HCT116 (cell line): ENCODE measurements at regions not wholly inside any gene's neighbourhood (a gene's known extent, or its start where the extent isn't known, plus 50 kb on each side); places are given as distances from the start of the nearest gene placed in this dataset.

Source experiments
- ATAC-seq: fragments of 200-7000 bp; cut with Tn5 transposase; 2 replicates; pipeline ENCODE4 v1.9.1; 2020; ENCODE audit warnings: mild to moderate bottlenecking, moderate library complexity
- BruUV-seq: library from RNA; stranded (reverse); fragments of 400-500 nt; replicated peaks from 2 replicates; lab custom pipeline; 2021; lab: Mats Ljungman, UMichigan
- CTCF ChIA-PET: fragments of 300-600 bp; sonication (Branson Sonifier 250); formaldehyde crosslinking; loops from one replicate; lab custom pipeline; 2021; ENCODE audit warnings: antibody characterized with exemption; lab: Charles Lee
- POLR2A ChIA-PET: fragments of 300-600, 350-600 bp; sonication (Branson Sonifier 250); formaldehyde crosslinking; loops from one replicate; lab custom pipeline; 2021; ENCODE audit warnings: antibody characterized with exemption; lab: Charles Lee
- RAD21 ChIA-PET, 2 experiments: fragments of 300-600 bp; sonication (Branson Sonifier 250); formaldehyde crosslinking; loops; one replicate each; lab custom pipeline; 2023; ENCODE audit warnings: low total read pairs in 2 of 2; ENCODE audit not compliant: uncharacterized antibody in 2 of 2, unreplicated experiment in 2 of 2, low non-redundant PET in 1 of 2; lab: Charles Lee
- DNase-seq: peaks from one replicate; pipeline ENCODE4 v3.0.0-alpha.2; 2010; ENCODE audit warnings: low read depth, low spot score
- H2AFZ ChIP-seq: fragments of 200-600 bp; shearing (Covaris generic), sonication (generic); 2 replicates; pipeline ENCODE4 v1.6.1; 2017; ENCODE audit warnings: low read depth, mixed run types, mixed read lengths, antibody characterized with exemption, low read length; ENCODE audit not compliant: poor library complexity, severe bottlenecking
- H3K27ac ChIP-seq: 2 replicates; pipeline ENCODE4 v1.5.1; 2012; ENCODE audit warnings: low read depth, low read length
- H3K27me3 ChIP-seq: fragments of 200-600 bp; sonication (generic); 2 replicates; pipeline ENCODE4 v1.6.1; 2016; ENCODE audit warnings: mixed run types, low read length, mixed read lengths; ENCODE audit not compliant: insufficient read depth
- H3K36me3 ChIP-seq, 2 experiments: fragments of 200-500 bp in 1 of 2; fragments of 200-600 bp in 1 of 2; sonication (Bioruptor generic) in 1 of 2; sonication (generic) in 1 of 2; 2 replicates each; pipeline versions ENCODE4 v1.5.1 to v1.6.1; 2014 to 2016; ENCODE audit warnings: low read length in 2 of 2, inconsistent platforms in 1 of 2, mixed read lengths in 1 of 2, mixed run types in 1 of 2; ENCODE audit not compliant: insufficient read depth in 2 of 2, control insufficient read depth in 1 of 2
- H3K4me1 ChIP-seq, 2 experiments: fragments of 200-600 bp in 1 of 2; sonication (generic) in 1 of 2; 2 replicates each; pipeline versions ENCODE4 v1.5.1 to v1.6.1; 2012 to 2017; ENCODE audit warnings: low read length in 2 of 2, inconsistent platforms in 1 of 2, mild to moderate bottlenecking in 1 of 2, mixed read lengths in 1 of 2, mixed run types in 1 of 2, moderate library complexity in 1 of 2; ENCODE audit not compliant: insufficient read depth in 2 of 2, control insufficient read depth in 1 of 2
- H3K4me2 ChIP-seq: fragments of 200-600 bp; sonication (generic); 2 replicates; pipeline ENCODE4 v1.6.1; 2017; ENCODE audit warnings: mixed run types, low read length, mixed read lengths
- H3K4me3 ChIP-seq, 2 experiments: fragments of 200-600 bp in 1 of 2; sonication (generic) in 1 of 2; replicated peaks in 1 of 2; 2 replicates each; pipeline ENCODE4 v1.5.1; 2011 to 2016; ENCODE audit warnings: low read length in 2 of 2, control low read depth in 1 of 2, low read depth in 1 of 2, mild to moderate bottlenecking in 1 of 2, mixed read lengths in 1 of 2, mixed run types in 1 of 2
- H3K79me2 ChIP-seq: fragments of 200-600 bp; sonication (generic); 2 replicates; pipeline ENCODE4 v1.6.1; 2017; ENCODE audit warnings: mild to moderate bottlenecking, mixed run types, low read length, moderate library complexity, mixed read lengths; ENCODE audit not compliant: insufficient read depth
- H3K9ac ChIP-seq: fragments of 200-600 bp; sonication (generic); 2 replicates; pipeline ENCODE4 v1.6.1; 2016; ENCODE audit warnings: low read length, mixed read lengths
- H3K9me2 ChIP-seq: fragments of 200-600 bp; sonication (generic), shearing (Covaris generic); 2 replicates; pipeline ENCODE4 v1.6.1; 2017; ENCODE audit warnings: mixed run types, mild to moderate bottlenecking, moderate library complexity; ENCODE audit not compliant: insufficient read depth
- H3K9me3 ChIP-seq, 2 experiments: fragments of 200-500 bp in 1 of 2; fragments of 200-600 bp in 1 of 2; sonication (Bioruptor generic) in 1 of 2; sonication (generic) in 1 of 2; 2 replicates each; pipeline ENCODE4 v1.6.1; 2014 to 2017; ENCODE audit warnings: low read length in 2 of 2, mixed read lengths in 2 of 2, inconsistent platforms in 1 of 2, low read depth in 1 of 2, mild to moderate bottlenecking in 1 of 2, mixed run types in 1 of 2, moderate library complexity in 1 of 2; ENCODE audit not compliant: control insufficient read depth in 1 of 2, insufficient read depth in 1 of 2
- H4K20me1 ChIP-seq: fragments of 200-600 bp; sonication (generic), shearing (Covaris generic); 2 replicates; pipeline ENCODE4 v1.6.1; 2017; ENCODE audit warnings: mixed run types, mild to moderate bottlenecking, moderate library complexity; ENCODE audit not compliant: insufficient read depth
- CBX3 ChIP-seq: IDR thresholded peaks from 2 replicates; pipeline ENCODE4 v1.6.1; 2012; ENCODE audit warnings: low read depth
- CTCF ChIP-seq, 3 experiments: fragments of 200-600 bp in 1 of 3; sonication (generic) in 1 of 3; IDR thresholded peaks in 2 of 3; conservative IDR thresholded peaks in 1 of 3; 2 replicates each; pipeline ENCODE4 v1.5.1; 2012 to 2017; ENCODE audit warnings: low read depth in 2 of 3, low read length in 2 of 3, antibody characterized with exemption in 1 of 3, borderline replicate concordance in 1 of 3, control low read depth in 1 of 3, mild to moderate bottlenecking in 1 of 3, mixed read lengths in 1 of 3, mixed run types in 1 of 3, moderate library complexity in 1 of 3; ENCODE audit not compliant: insufficient read depth in 1 of 3
- EZH2 ChIP-seq: fragments of 200-600 bp; sonication (generic); IDR thresholded peaks from 2 replicates; pipeline ENCODE4 v1.6.1; 2017; ENCODE audit warnings: antibody characterized with exemption, mixed run types
- FOSL1 ChIP-seq: IDR thresholded peaks from 2 replicates; pipeline ENCODE4 v1.6.1; 2012; ENCODE audit warnings: low read depth
- MAX ChIP-seq: IDR thresholded peaks from 2 replicates; pipeline ENCODE4 v1.6.1; 2012
- POLR2A ChIP-seq: IDR thresholded peaks from 2 replicates; pipeline ENCODE4 v1.7.0; 2011; ENCODE audit warnings: borderline replicate concordance; ENCODE audit not compliant: insufficient read depth, insufficient read length; ENCODE audit errors: extremely low read depth
- SIN3A ChIP-seq: IDR thresholded peaks from 2 replicates; pipeline ENCODE4 v1.6.1; 2012; ENCODE audit warnings: low read depth
- TCF7L2 ChIP-seq: IDR thresholded peaks from 2 replicates; pipeline ENCODE4 v1.7.0; 2011; ENCODE audit warnings: borderline replicate concordance, inconsistent platforms; ENCODE audit not compliant: insufficient read depth, insufficient read length; ENCODE audit errors: extremely low read depth
- YY1 ChIP-seq: IDR thresholded peaks from 2 replicates; pipeline ENCODE4 v1.6.1; 2011; ENCODE audit warnings: low read length, low read depth, moderate library complexity, mild to moderate bottlenecking; ENCODE audit not compliant: insufficient replicate concordance; ENCODE audit errors: extremely low read depth
- ZBTB33 ChIP-seq: IDR thresholded peaks from 2 replicates; pipeline ENCODE4 v1.6.1; 2011; ENCODE audit warnings: mild to moderate bottlenecking, low read length, moderate library complexity; ENCODE audit not compliant: insufficient replicate concordance; ENCODE audit errors: extremely low read depth
- ZFX ChIP-seq: fragments of 450-650 bp; IDR thresholded peaks from 2 replicates; pipeline ENCODE4 v1.6.1; 2017
- ZNF274 ChIP-seq: fragments of 200-500 bp; sonication (Bioruptor generic); IDR thresholded peaks from 2 replicates; pipeline ENCODE4 v1.6.1; 2014; ENCODE audit warnings: mild to moderate bottlenecking, low read depth, low read length, inconsistent platforms
- intact Hi-C: fragments of 100-400 bp; cut with micrococcal nuclease; formaldehyde crosslinking; loops from 2 replicates; pipeline ENCODE4 v1.10.0; 2022

GRCh38 chr18:78641689-78642231, 337.9 kb upstream of the SALL3 start:
- BruUV-seq: no TSS peak
- TF ChIP-seq POLR2A: no peak
- no peak for TF ChIP-seq ZNF274
- TF ChIP-seq EZH2: no peak
- no peak for TF ChIP-seq MAX
- CTCF ChIA-PET: no interaction called here

GRCh38 chr18:78642296-78642951, 337.2 kb upstream of the SALL3 start:
- ChIA-PET POLR2A (no interaction called here), RAD21 (no interaction called here), CTCF (no interaction called here)
- TF ChIP-seq ZBTB33 (no peak), CTCF (IDR thresholded peaks at IDR 0.05 in 2 of 3, conservative IDR thresholded peaks at IDR 0.05 in 1 of 3; ENCODE audit: borderline replicate concordance in 1 of 3, insufficient read depth in 1 of 3, low read depth in 2 of 3, low read length in 2 of 3) (no peak), YY1 (no peak), SIN3A (no peak), FOSL1 (no peak), ZFX (no peak), CBX3 (no peak), TCF7L2 (no peak)
- Histone ChIP-seq H3K4me2 (no peak overlapping the region), H3K36me3 (no peaks in the 10 kb centered on the region), H3K27ac (no peak overlapping the region), H3K4me3 (no peak overlapping the region), H2AFZ (no peak overlapping the region), H3K9ac (no peak overlapping the region), H3K4me1 (no peaks in the 10 kb centered on the region), H3K9me2 (no peaks in the 10 kb centered on the region), H3K79me2 (no peaks in the 10 kb centered on the region), H3K27me3 (no peaks in the 10 kb centered on the region), H3K9me3 (peaks cover 0 to 3% of the 10 kb centered on the region in 2 experiments; a peak in 1 of 4 replicates), H4K20me1 (no peaks in the 10 kb centered on the region)
- ATAC-seq (no peak), DNase-seq (no peak)
- intact Hi-C loops: no loop called here
- no TSS peak for BruUV-seq

More at GRCh38 chr18:78641689-78642231, 337.9 kb upstream of the SALL3 start:
- Histone ChIP-seq H4K20me1 (no peaks in the 10 kb centered on the region), H2AFZ (no peak overlapping the region), H3K4me1 (no peaks in the 10 kb centered on the region), H3K4me3 (no peak overlapping the region), H3K27me3 (no peaks in the 10 kb centered on the region), H3K36me3 (no peaks in the 10 kb centered on the region), H3K9ac (no peak overlapping the region), H3K9me3 (peaks cover 0 to 4% of the 10 kb centered on the region in 2 experiments; a peak in 2 of 4 replicates), H3K27ac (no peak overlapping the region), H3K4me2 (no peak overlapping the region), H3K9me2 (no peaks in the 10 kb centered on the region), H3K79me2 (no peaks in the 10 kb centered on the region)
- ATAC-seq (no peak), DNase-seq (no peak)
- ChIA-PET RAD21 (no interaction called here), POLR2A (no interaction called here)
- intact Hi-C loops: no loop called here
